Adipocyte (in vitro differentiated cells): ENCODE measurements at regions not wholly inside any gene's neighbourhood (a gene's known extent, or its start where the extent isn't known, plus 50 kb on each side); places are given as distances from the start of the nearest gene placed in this dataset.
"Not testable (repeated sequence)": the region's sequence is repeated elsewhere in the genome, so short reads cannot be mapped to it uniquely, and the experiment has no call there.

Experiments
- DNase-seq: peaks from one replicate; pipeline ENCODE4 v3.0.0-alpha.2; 2015; ENCODE audit warnings: low read depth
- H3K27me3 ChIP-seq: replicated peaks from 2 replicates; pipeline ENCODE4 v1.7.0; 2013; ENCODE audit warnings: mild to moderate bottlenecking, low read length, moderate library complexity; ENCODE audit not compliant: control insufficient read depth, insufficient read depth
- H3K36me3 ChIP-seq: 2 replicates; pipeline ENCODE4 v1.7.0; 2013; ENCODE audit warnings: low read length, mild to moderate bottlenecking, moderate library complexity; ENCODE audit not compliant: control insufficient read depth, insufficient read depth, severe bottlenecking
- H3K4me1 ChIP-seq: 2 replicates; pipeline ENCODE4 v1.7.0; 2013; ENCODE audit warnings: mild to moderate bottlenecking, low read length, moderate library complexity; ENCODE audit not compliant: control insufficient read depth, insufficient read depth
- H3K4me3 ChIP-seq: 2 replicates; pipeline ENCODE4 v1.7.0; 2013; ENCODE audit warnings: mild to moderate bottlenecking, low read length, moderate library complexity
- H3K9ac ChIP-seq: 2 replicates; pipeline ENCODE4 v1.7.0; 2013; ENCODE audit warnings: mild to moderate bottlenecking, low read length, moderate library complexity
- H3K9me3 ChIP-seq: 2 replicates; pipeline ENCODE4 v1.7.0; 2013; ENCODE audit warnings: mild to moderate bottlenecking, low read length, moderate library complexity; ENCODE audit not compliant: control insufficient read depth

- DNase-seq, H3K4me1 ChIP-seq, H3K36me3 ChIP-seq, H3K9me3 ChIP-seq, H3K27me3 ChIP-seq, H3K4me3 ChIP-seq, H3K9ac ChIP-seq: not testable (repeated sequence)
Observed at GRCh38 chr1:234819845-234820244, 209.9 kb upstream of the IRF2BP2 start.

- H3K4me1 ChIP-seq, H3K36me3 ChIP-seq, H3K4me3 ChIP-seq, H3K9ac ChIP-seq, DNase-seq, H3K9me3 ChIP-seq, H3K27me3 ChIP-seq: not testable (repeated sequence)
Observed at GRCh38 chr1:234818040-234818387, 208.0 kb upstream of the IRF2BP2 start.

GRCh38 chr1:234817313-234818039, 207.5 kb upstream of the IRF2BP2 start:
- not testable (repeated sequence) for H3K27me3 ChIP-seq, H3K36me3 ChIP-seq, DNase-seq, H3K4me1 ChIP-seq, H3K9me3 ChIP-seq
- Histone ChIP-seq H3K4me3 (peak overlapping the region; percentile 33), H3K9ac (peak overlapping the region; percentile 75)

- H3K4me3 ChIP-seq = peak overlapping the region; percentile 33
- not testable (repeated sequence) for DNase-seq, H3K9me3 ChIP-seq, H3K4me1 ChIP-seq, H3K27me3 ChIP-seq, H3K36me3 ChIP-seq
- peak overlapping the region; percentile 75 for H3K9ac ChIP-seq
Observed at GRCh38 chr1:234816864-234817263, 206.9 kb upstream of the IRF2BP2 start.

- not testable (repeated sequence) for DNase-seq, H3K27me3 ChIP-seq, H3K4me1 ChIP-seq, H3K36me3 ChIP-seq, H3K9me3 ChIP-seq
- Histone ChIP-seq H3K9ac (peak overlapping the region; percentile 75), H3K4me3 (peak overlapping the region; percentile 44)
Observed at GRCh38 chr1:234816186-234816851, 206.3 kb upstream of the IRF2BP2 start.

GRCh38 chr1:234815295-234815815, 205.4 kb upstream of the IRF2BP2 start:
- H3K27me3 ChIP-seq, H3K36me3 ChIP-seq, H3K4me1 ChIP-seq, H3K4me3 ChIP-seq, H3K9ac ChIP-seq, DNase-seq, H3K9me3 ChIP-seq: not testable (repeated sequence)

- not testable (repeated sequence) for H3K4me3 ChIP-seq, H3K9ac ChIP-seq
Observed at GRCh38 chr1:234814235-234814634, 204.3 kb upstream of the IRF2BP2 start.

GRCh38 chr1:234811824-234812223, 201.8 kb upstream of the IRF2BP2 start:
- not testable (repeated sequence) for H3K4me1 ChIP-seq, H3K9ac ChIP-seq, H3K9me3 ChIP-seq, H3K36me3 ChIP-seq, H3K27me3 ChIP-seq, H3K4me3 ChIP-seq
- peak; percentile 82 for DNase-seq

More at GRCh38 chr1:234814235-234814634, 204.3 kb upstream of the IRF2BP2 start:
- not testable (repeated sequence) for H3K9me3 ChIP-seq, H3K4me1 ChIP-seq, H3K27me3 ChIP-seq, DNase-seq, H3K36me3 ChIP-seq

GRCh38 chr1:234810726-234811125, 200.7 kb upstream of the IRF2BP2 start:
- H3K9ac ChIP-seq, H3K27me3 ChIP-seq, H3K9me3 ChIP-seq, H3K4me3 ChIP-seq, H3K4me1 ChIP-seq, H3K36me3 ChIP-seq, DNase-seq: not testable (repeated sequence)

GRCh38 chr1:234809854-234810245, 199.9 kb upstream of the IRF2BP2 start:
- not testable (repeated sequence) for H3K9ac ChIP-seq, H3K4me3 ChIP-seq, DNase-seq, H3K36me3 ChIP-seq, H3K27me3 ChIP-seq, H3K9me3 ChIP-seq, H3K4me1 ChIP-seq

GRCh38 chr1:234808943-234809853, 199.2 kb upstream of the IRF2BP2 start:
- DNase-seq = peak; percentile 33
- H3K9me3 ChIP-seq, H3K36me3 ChIP-seq, H3K27me3 ChIP-seq, H3K4me1 ChIP-seq, H3K9ac ChIP-seq, H3K4me3 ChIP-seq: not testable (repeated sequence)
